SK-N-SH (cell line): ENCODE measurements at regions not wholly inside any gene's neighbourhood (a gene's known extent, or its start where the extent isn't known, plus 50 kb on each side); places are given as distances from the start of the nearest gene placed in this dataset.

Source experiments
- CHD2 ChIP-seq: fragments of 150-350 bp; IDR thresholded peaks from 2 replicates; pipeline ENCODE4 v1.6.1; 2018; ENCODE audit warnings: low read length; ENCODE audit not compliant: partially characterized antibody
- EZH2phosphoT487 ChIP-seq: fragments of 200-600 bp; sonication (generic); IDR thresholded peaks from 2 replicates; pipeline ENCODE4 v1.6.1; 2017; ENCODE audit warnings: low read depth, mixed run types, mild to moderate bottlenecking, antibody characterized with exemption, moderate library complexity, borderline replicate concordance
- FOXM1 ChIP-seq: IDR thresholded peaks from 2 replicates; pipeline ENCODE4 v1.4.0; 2012; ENCODE audit warnings: low read depth, mild to moderate bottlenecking
- POLR2AphosphoS5 ChIP-seq: IDR thresholded peaks from 2 replicates; pipeline ENCODE4 v1.6.1; 2012; ENCODE audit warnings: low read depth, low read length
- RAD21 ChIP-seq: IDR thresholded peaks from 2 replicates; pipeline ENCODE4 v1.6.1; 2012; ENCODE audit warnings: mild to moderate bottlenecking, low read length
- TF ChIP-seq, protein P1 (sequence below): fragments of 200-600 bp; sonication (generic); IDR thresholded peaks from 2 replicates; pipeline ENCODE4 v1.6.1; 2017; ENCODE audit warnings: antibody characterized with exemption, mild to moderate bottlenecking, moderate library complexity
- TF ChIP-seq, protein P2 (sequence below): IDR thresholded peaks from 2 replicates; pipeline ENCODE4 v1.4.0; 2012; ENCODE audit warnings: low read depth

DNA sequence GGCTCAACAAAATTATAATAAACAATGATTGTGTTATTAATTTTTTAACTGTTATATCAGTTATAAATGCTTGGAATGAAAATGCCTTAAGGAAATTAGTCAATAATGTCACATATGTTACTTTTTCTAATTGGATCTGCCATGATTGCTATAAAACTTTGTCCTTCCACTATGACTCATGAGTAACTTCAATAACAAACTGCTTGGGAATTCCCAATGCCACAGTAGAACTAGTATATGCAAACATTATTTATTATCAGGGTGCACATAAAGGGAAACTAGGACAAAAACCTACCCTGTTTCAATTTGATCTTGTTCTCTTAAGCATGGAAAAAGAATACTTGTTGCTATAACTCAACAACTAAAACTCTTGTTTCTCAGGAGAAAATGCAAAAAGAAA is 59.1 kb upstream of the PDC start:
- TF ChIP-seq CHD2: no peak
- TF ChIP-seq FOXM1: no peak
- TF ChIP-seq RAD21: no peak
- TF ChIP-seq POLR2AphosphoS5: no peak
- TF ChIP-seq, protein P1, sequence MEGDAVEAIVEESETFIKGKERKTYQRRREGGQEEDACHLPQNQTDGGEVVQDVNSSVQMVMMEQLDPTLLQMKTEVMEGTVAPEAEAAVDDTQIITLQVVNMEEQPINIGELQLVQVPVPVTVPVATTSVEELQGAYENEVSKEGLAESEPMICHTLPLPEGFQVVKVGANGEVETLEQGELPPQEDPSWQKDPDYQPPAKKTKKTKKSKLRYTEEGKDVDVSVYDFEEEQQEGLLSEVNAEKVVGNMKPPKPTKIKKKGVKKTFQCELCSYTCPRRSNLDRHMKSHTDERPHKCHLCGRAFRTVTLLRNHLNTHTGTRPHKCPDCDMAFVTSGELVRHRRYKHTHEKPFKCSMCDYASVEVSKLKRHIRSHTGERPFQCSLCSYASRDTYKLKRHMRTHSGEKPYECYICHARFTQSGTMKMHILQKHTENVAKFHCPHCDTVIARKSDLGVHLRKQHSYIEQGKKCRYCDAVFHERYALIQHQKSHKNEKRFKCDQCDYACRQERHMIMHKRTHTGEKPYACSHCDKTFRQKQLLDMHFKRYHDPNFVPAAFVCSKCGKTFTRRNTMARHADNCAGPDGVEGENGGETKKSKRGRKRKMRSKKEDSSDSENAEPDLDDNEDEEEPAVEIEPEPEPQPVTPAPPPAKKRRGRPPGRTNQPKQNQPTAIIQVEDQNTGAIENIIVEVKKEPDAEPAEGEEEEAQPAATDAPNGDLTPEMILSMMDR: no peak
- TF ChIP-seq, protein P2, sequence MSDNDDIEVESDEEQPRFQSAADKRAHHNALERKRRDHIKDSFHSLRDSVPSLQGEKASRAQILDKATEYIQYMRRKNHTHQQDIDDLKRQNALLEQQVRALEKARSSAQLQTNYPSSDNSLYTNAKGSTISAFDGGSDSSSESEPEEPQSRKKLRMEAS: no peak
- TF ChIP-seq EZH2phosphoT487: no peak
